CD4-positive, CD25-positive, alpha-beta regulatory T cell (primary cell): ENCODE measurements at regions not wholly inside any gene's neighbourhood (a gene's known extent, or its start where the extent isn't known, plus 50 kb on each side); places are given as distances from the start of the nearest gene placed in this dataset.

Source experiments
- ATAC-seq, 2 donors: fragments of 150-1000 bp; cut with Tn5 transposase; one replicate each; pipeline ENCODE4 v1.10.0; 2021; ENCODE audit warnings: low read depth in 2 of 2, moderate number of reproducible peaks in 2 of 2, moderate library complexity in 1 of 2
- DNase-seq, 3 donors: peaks; one replicate each; pipeline versions ENCODE4 v3.0.0 to v3.0.0-alpha.2; 2012 to 2022; ENCODE audit warnings: mixed read lengths in 1 of 3
- H3K27ac ChIP-seq: one replicate; pipeline ENCODE4 v1.7.0; 2013; ENCODE audit warnings: mild to moderate bottlenecking, low read length; ENCODE audit not compliant: insufficient read depth, poor library complexity, severe bottlenecking
- H3K27me3 ChIP-seq: one replicate; pipeline ENCODE4 v1.7.0; 2013; ENCODE audit warnings: low read length; ENCODE audit not compliant: control insufficient read depth, insufficient read depth
- H3K36me3 ChIP-seq: one replicate; pipeline ENCODE4 v1.7.0; 2013; ENCODE audit warnings: mild to moderate bottlenecking, low read length, moderate library complexity; ENCODE audit not compliant: control insufficient read depth, insufficient read depth
- H3K4me1 ChIP-seq: 2 replicates; pipeline ENCODE4 v1.7.0; 2013; ENCODE audit warnings: mild to moderate bottlenecking, low read length; ENCODE audit not compliant: insufficient read depth, control insufficient read depth, poor library complexity, severe bottlenecking
- H3K4me3 ChIP-seq: one replicate; pipeline ENCODE4 v1.7.0; 2013; ENCODE audit warnings: low read depth, mild to moderate bottlenecking, low read length, moderate library complexity
- H3K9me3 ChIP-seq, 2 experiments: 1 replicate in 1 of 2; 2 replicates in 1 of 2; pipeline ENCODE4 v1.7.0; 2013; ENCODE audit warnings: low read length in 2 of 2, mild to moderate bottlenecking in 1 of 2, moderate library complexity in 1 of 2; ENCODE audit not compliant: control insufficient read depth in 2 of 2
- H3K27ac Mint-ChIP-seq, 3 donors: one replicate each; pipeline ENCODE4 v1.8.0; 2020 to 2022; ENCODE audit warnings: mild to moderate bottlenecking in 3 of 3, mixed read lengths in 3 of 3, moderate library complexity in 2 of 3
- H3K27me3 Mint-ChIP-seq: one replicate; pipeline ENCODE4 v1.8.0; 2022; ENCODE audit warnings: mild to moderate bottlenecking, mixed read lengths
- H3K36me3 Mint-ChIP-seq: one replicate; pipeline ENCODE4 v1.8.0; 2020; ENCODE audit warnings: mixed read lengths
- H3K4me1 Mint-ChIP-seq, 4 donors: one replicate each; pipeline ENCODE4 v1.8.0; 2020 to 2022; ENCODE audit warnings: mixed read lengths in 4 of 4, mild to moderate bottlenecking in 1 of 4
- H3K4me3 Mint-ChIP-seq, 4 donors: one replicate each; pipeline ENCODE4 v1.8.0; 2020 to 2022; ENCODE audit warnings: mild to moderate bottlenecking in 4 of 4, mixed read lengths in 4 of 4, moderate library complexity in 3 of 4
- H3K9me3 Mint-ChIP-seq, 7 donors: one replicate each; pipeline ENCODE4 v1.8.0; 2020 to 2022; ENCODE audit warnings: mixed read lengths in 7 of 7, mild to moderate bottlenecking in 3 of 7, moderate library complexity in 2 of 7

GRCh38 chr2:41736586-41736985, 311.2 kb upstream of the PKDCC start:
- no peak overlapping the region for H3K4me3 ChIP-seq
- peaks cover 3% of the 10 kb centered on the region for H3K27me3 ChIP-seq
- Mint-ChIP-seq H3K4me3 (no peak overlapping the region), H3K9me3 (peaks cover 0 to 3% (median 1%) of the 10 kb centered on the region in 7 donors), H3K36me3 (no peaks in the 10 kb centered on the region), H3K27me3 (peaks cover 9% of the 10 kb centered on the region), H3K4me1 (peaks cover 0 to 4% (median 0%) of the 10 kb centered on the region in 4 donors), H3K27ac (no peak overlapping the region)
- no peak overlapping the region for H3K27ac ChIP-seq
- H3K4me1 ChIP-seq: no peaks in the 10 kb centered on the region
- ATAC-seq (no peak), DNase-seq (no peak)
- H3K36me3 ChIP-seq: no peaks in the 10 kb centered on the region
- H3K9me3 ChIP-seq: no peaks in the 10 kb centered on the region

GRCh38 chr2:41737888-41738287, 309.9 kb upstream of the PKDCC start:
- Mint-ChIP-seq H3K27me3 (peaks cover 13% of the 10 kb centered on the region), H3K4me3 (no peak overlapping the region), H3K9me3 (peaks cover 0 to 3% (median 1%) of the 10 kb centered on the region in 7 donors), H3K36me3 (no peaks in the 10 kb centered on the region), H3K4me1 (peaks cover 0 to 4% (median 0%) of the 10 kb centered on the region in 4 donors), H3K27ac (no peak overlapping the region)
- H3K9me3 ChIP-seq: no peaks in the 10 kb centered on the region
- no peaks in the 10 kb centered on the region for H3K4me1 ChIP-seq
- ATAC-seq: no peak
- H3K36me3 ChIP-seq: no peaks in the 10 kb centered on the region
- no peak overlapping the region for H3K27ac ChIP-seq
- H3K27me3 ChIP-seq: peaks cover 3% of the 10 kb centered on the region
- no peak overlapping the region for H3K4me3 ChIP-seq
- no peak for DNase-seq

DNA sequence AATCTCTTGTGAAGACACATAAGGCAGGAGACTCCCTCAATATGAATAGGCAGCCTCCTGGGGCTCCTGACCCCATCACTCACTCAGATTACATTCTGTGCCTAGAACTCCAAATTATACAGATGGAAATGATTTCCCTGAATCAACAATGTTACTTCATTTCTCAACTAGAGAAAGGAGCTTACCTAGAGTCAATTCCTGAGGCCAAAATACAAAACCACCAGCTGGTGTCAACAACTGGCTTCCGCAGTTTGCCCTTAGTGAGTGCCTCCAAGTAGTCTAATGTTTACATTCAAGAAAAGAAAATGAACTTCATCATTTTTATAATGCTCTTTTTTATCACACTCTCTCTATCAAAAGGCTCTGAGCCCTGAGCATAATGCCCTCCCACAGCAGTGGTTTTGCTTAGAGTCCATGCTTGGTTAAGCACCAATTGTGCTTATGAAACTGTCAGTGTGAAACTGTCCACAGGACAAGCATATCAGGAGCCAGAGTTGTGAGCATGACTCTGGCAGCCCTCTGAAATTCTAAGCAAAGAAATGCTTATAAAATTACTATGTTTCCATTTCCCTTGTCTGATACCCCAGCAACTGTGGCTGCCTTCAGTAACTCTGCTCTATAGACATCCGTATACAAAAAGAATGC, 305.7 kb upstream of the PKDCC start:
- ATAC-seq (no peak), DNase-seq (no peak)
- peaks cover 4% of the 10 kb centered on the region for H3K27me3 Mint-ChIP-seq
- Histone ChIP-seq H3K4me3 (no peak overlapping the region), H3K27me3 (no peaks in the 10 kb centered on the region), H3K4me1 (no peaks in the 10 kb centered on the region), H3K9me3 (no peaks in the 10 kb centered on the region), H3K36me3 (no peaks in the 10 kb centered on the region), H3K27ac (no peak overlapping the region)
- H3K4me3 Mint-ChIP-seq: no peak overlapping the region
- H3K27ac Mint-ChIP-seq: no peak overlapping the region
- H3K36me3 Mint-ChIP-seq: no peaks in the 10 kb centered on the region
- H3K9me3 Mint-ChIP-seq: peaks cover 1 to 8% (median 4%) of the 10 kb centered on the region in 7 donors
- no peaks in the 10 kb centered on the region for H3K4me1 Mint-ChIP-seq

- H3K36me3 Mint-ChIP-seq: no peaks in the 10 kb centered on the region
- H3K4me3 ChIP-seq: no peak overlapping the region
- H3K27me3 Mint-ChIP-seq: peaks cover 4% of the 10 kb centered on the region
- no peak overlapping the region for H3K27ac ChIP-seq
- no peaks in the 10 kb centered on the region for H3K9me3 ChIP-seq
- no peaks in the 10 kb centered on the region for H3K4me1 Mint-ChIP-seq
- H3K4me3 Mint-ChIP-seq: no peak overlapping the region
- peaks cover under 1 to 8% (median 4%) of the 10 kb centered on the region in 7 donors for H3K9me3 Mint-ChIP-seq
- no peaks in the 10 kb centered on the region for H3K4me1 ChIP-seq
- no peak for ATAC-seq
- H3K27me3 ChIP-seq: no peaks in the 10 kb centered on the region
- no peak for DNase-seq
- H3K36me3 ChIP-seq: no peaks in the 10 kb centered on the region
- H3K27ac Mint-ChIP-seq: no peak overlapping the region
Observed at GRCh38 chr2:41743324-41743723, 304.5 kb upstream of the PKDCC start.

DNA sequence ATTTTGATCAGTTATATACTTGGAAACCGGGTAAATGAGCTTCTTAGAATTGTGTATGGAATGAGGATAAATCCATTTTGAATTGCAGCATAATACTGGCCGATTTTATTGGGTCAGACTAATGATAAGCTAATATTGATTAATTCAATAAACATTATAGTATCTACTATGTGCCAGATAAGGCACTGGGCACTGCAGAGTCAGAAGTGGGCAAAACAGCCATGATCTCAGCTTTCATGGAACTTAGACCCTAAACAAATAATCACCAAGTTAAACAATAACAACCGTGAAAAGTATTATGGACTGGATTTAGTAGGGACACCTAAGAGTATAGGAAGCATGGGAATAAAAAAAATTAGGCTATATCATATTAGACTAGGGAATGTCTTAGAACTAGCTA, 297.0 kb upstream of the PKDCC start:
- Mint-ChIP-seq H3K27me3 (peaks cover 6% of the 10 kb centered on the region), H3K9me3 (no peaks in the 10 kb centered on the region), H3K4me3 (no peak overlapping the region), H3K36me3 (no peaks in the 10 kb centered on the region), H3K27ac (no peak overlapping the region), H3K4me1 (no peaks in the 10 kb centered on the region)
- Histone ChIP-seq H3K27me3 (peaks cover 2% of the 10 kb centered on the region), H3K27ac (no peak overlapping the region), H3K4me3 (no peak overlapping the region), H3K36me3 (no peaks in the 10 kb centered on the region), H3K4me1 (no peaks in the 10 kb centered on the region), H3K9me3 (peaks cover 0 to 2% of the 10 kb centered on the region in 2 experiments)
- DNase-seq (no peak), ATAC-seq (no peak)

DNA sequence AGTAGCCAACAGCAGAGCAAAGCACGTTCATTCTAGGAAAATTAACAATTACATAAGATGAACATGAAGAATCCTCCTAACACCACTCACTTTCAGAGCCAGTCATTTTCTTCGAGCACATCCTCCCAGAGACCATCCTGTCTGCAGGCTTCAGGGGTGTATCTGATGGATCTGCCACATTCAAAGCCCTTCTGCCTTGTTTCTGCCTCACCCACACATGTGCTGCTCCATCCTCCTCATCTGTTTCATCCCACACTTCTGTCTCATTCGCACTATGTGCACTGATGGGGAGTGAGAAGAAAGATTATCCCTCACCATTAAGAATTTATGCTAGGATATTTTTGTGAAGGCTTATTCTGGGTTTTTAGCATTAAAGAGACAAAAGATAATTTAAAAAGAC, 287.9 kb upstream of the PKDCC start:
- no peak overlapping the region for H3K4me3 ChIP-seq
- H3K4me1 Mint-ChIP-seq: no peaks in the 10 kb centered on the region
- H3K36me3 Mint-ChIP-seq: no peaks in the 10 kb centered on the region
- peaks cover 0 to 2% (median 0%) of the 10 kb centered on the region in 7 donors for H3K9me3 Mint-ChIP-seq
- H3K4me1 ChIP-seq: no peaks in the 10 kb centered on the region
- no peak overlapping the region for H3K27ac ChIP-seq
- ATAC-seq (no peak), DNase-seq (no peak)
- no peaks in the 10 kb centered on the region for H3K9me3 ChIP-seq
- H3K27me3 ChIP-seq: peaks cover 4% of the 10 kb centered on the region
- H3K27ac Mint-ChIP-seq: no peak overlapping the region
- H3K4me3 Mint-ChIP-seq: no peak overlapping the region
- H3K27me3 Mint-ChIP-seq: no peaks in the 10 kb centered on the region
- H3K36me3 ChIP-seq: no peaks in the 10 kb centered on the region

GRCh38 chr2:41763141-41763540, 284.7 kb upstream of the PKDCC start:
- no peaks in the 10 kb centered on the region for H3K36me3 ChIP-seq
- no peak overlapping the region for H3K4me3 Mint-ChIP-seq

GRCh38 chr2:41764131-41764530, 283.7 kb upstream of the PKDCC start:
- peaks cover 11% of the 10 kb centered on the region for H3K27me3 Mint-ChIP-seq
- ATAC-seq: no peak
- H3K9me3 ChIP-seq: no peaks in the 10 kb centered on the region
- H3K9me3 Mint-ChIP-seq: no peaks in the 10 kb centered on the region
- no peaks in the 10 kb centered on the region for H3K4me1 Mint-ChIP-seq
- H3K4me3 Mint-ChIP-seq: no peak overlapping the region
- no peak overlapping the region for H3K4me3 ChIP-seq
- H3K36me3 Mint-ChIP-seq: no peaks in the 10 kb centered on the region
- H3K27me3 ChIP-seq: no peaks in the 10 kb centered on the region
- no peaks in the 10 kb centered on the region for H3K4me1 ChIP-seq
- no peak overlapping the region for H3K27ac Mint-ChIP-seq
- H3K27ac ChIP-seq: no peak overlapping the region
- no peak for DNase-seq
- no peaks in the 10 kb centered on the region for H3K36me3 ChIP-seq

More at GRCh38 chr2:41763141-41763540, 284.7 kb upstream of the PKDCC start:
- H3K27ac ChIP-seq: no peak overlapping the region
- H3K27ac Mint-ChIP-seq: no peak overlapping the region
- H3K9me3 ChIP-seq: no peaks in the 10 kb centered on the region
- H3K9me3 Mint-ChIP-seq: no peaks in the 10 kb centered on the region
- no peaks in the 10 kb centered on the region for H3K4me1 ChIP-seq
- no peak overlapping the region for H3K4me3 ChIP-seq
- no peaks in the 10 kb centered on the region for H3K27me3 ChIP-seq
- no peak for DNase-seq
- ATAC-seq: no peak
- no peaks in the 10 kb centered on the region for H3K36me3 Mint-ChIP-seq
- peaks cover 9% of the 10 kb centered on the region for H3K27me3 Mint-ChIP-seq
- no peaks in the 10 kb centered on the region for H3K4me1 Mint-ChIP-seq
